K562 (cell line): ENCODE measurements at regions not wholly inside any gene's neighbourhood (a gene's known extent, or its start where the extent isn't known, plus 50 kb on each side); places are given as distances from the start of the nearest gene placed in this dataset.

Experiments used
- FIP1L1 ChIP-seq: fragments of 200-400 bp; formaldehyde crosslinking; IDR thresholded peaks from 2 replicates; pipeline ENCODE4 v1.6.1; 2018; ENCODE audit warnings: mild to moderate bottlenecking, low read depth, low read length; ENCODE audit not compliant: poor library complexity, severe bottlenecking
- POLR2A ChIP-seq: fragments of 450-650 bp; conservative IDR thresholded peaks from 2 replicates; pipeline ENCODE4 v1.6.1; 2016
- SAFB ChIP-seq: fragments of 200-400 bp; formaldehyde crosslinking; IDR thresholded peaks from 2 replicates; pipeline ENCODE4 v1.6.1; 2017; ENCODE audit warnings: low read depth, low read length, borderline replicate concordance
- SAP30 ChIP-seq: fragments of 200-600 bp; sonication (generic); IDR thresholded peaks from 2 replicates; pipeline ENCODE4 v1.6.1; 2012; ENCODE audit warnings: borderline replicate concordance, low read depth, mild to moderate bottlenecking, moderate library complexity, low read length, control low read depth, inconsistent platforms; ENCODE audit not compliant: insufficient read depth, poor library complexity, severe bottlenecking
- SMC3 ChIP-seq: conservative IDR thresholded peaks from 2 replicates; pipeline ENCODE4 v1.6.1; 2011; ENCODE audit warnings: low read depth, low read length, improper control_type of control experiment; ENCODE audit not compliant: insufficient read depth
- TARDBP ChIP-seq: fragments of 450-650 bp; IDR thresholded peaks from 2 replicates; pipeline ENCODE4 v1.6.1; 2016
- TEAD4 ChIP-seq, 2 experiments: sonication (generic) in 1 of 2; formaldehyde crosslinking in 1 of 2; IDR thresholded peaks; 2 replicates each; pipeline versions ENCODE4 v1.6.1 to v1.8.0; 2012 to 2022; ENCODE audit warnings: borderline replicate concordance in 1 of 2, inconsistent platforms in 1 of 2, low read length in 1 of 2, mild to moderate bottlenecking in 1 of 2, missing genetic modification reagents in 1 of 2
- XRCC5 ChIP-seq: fragments of 200-400 bp; formaldehyde crosslinking; IDR thresholded peaks from 2 replicates; pipeline ENCODE4 v1.6.1; 2017; ENCODE audit warnings: low read depth, mild to moderate bottlenecking, low read length

- TF ChIP-seq XRCC5 (no peak), SAFB (no peak), SMC3 (no peak), FIP1L1 (no peak), POLR2A (no peak), TEAD4 (IDR thresholded peaks at IDR 0.05; ENCODE audit: low read length) (no peak), TEAD4 (CRISPR knock-in tag; IDR thresholded peaks at IDR 0.05; ENCODE audit: borderline replicate concordance) (no peak), TARDBP (no peak), SAP30 (no peak)
Measured at GRCh38 chr1:213419401-213420030, 368.5 kb downstream of the RPS6KC1 start.
